Erythroblast (primary cell): ENCODE measurements at regions not wholly inside any gene's neighbourhood (a gene's known extent, or its start where the extent isn't known, plus 50 kb on each side); places are given as distances from the start of the nearest gene placed in this dataset.
"Not testable (repeated sequence)": the region's sequence is repeated elsewhere in the genome, so short reads cannot be mapped to it uniquely, and the experiment has no call there.

Experiments used
- DNase-seq, 2 experiments: peaks; one replicate each; lab custom pipeline; 2025; lab: John Stamatoyannopoulos, UW
- GATA1 ChIP-seq: IDR thresholded peaks from 2 replicates; pipeline ENCODE4 v1.6.1; 2011; ENCODE audit warnings: low read depth, mild to moderate bottlenecking, control low read depth, low read length, moderate library complexity
- POLR2A ChIP-seq: IDR thresholded peaks from 2 replicates; pipeline ENCODE4 v1.6.1; 2011; ENCODE audit warnings: mild to moderate bottlenecking, low read length

DNA sequence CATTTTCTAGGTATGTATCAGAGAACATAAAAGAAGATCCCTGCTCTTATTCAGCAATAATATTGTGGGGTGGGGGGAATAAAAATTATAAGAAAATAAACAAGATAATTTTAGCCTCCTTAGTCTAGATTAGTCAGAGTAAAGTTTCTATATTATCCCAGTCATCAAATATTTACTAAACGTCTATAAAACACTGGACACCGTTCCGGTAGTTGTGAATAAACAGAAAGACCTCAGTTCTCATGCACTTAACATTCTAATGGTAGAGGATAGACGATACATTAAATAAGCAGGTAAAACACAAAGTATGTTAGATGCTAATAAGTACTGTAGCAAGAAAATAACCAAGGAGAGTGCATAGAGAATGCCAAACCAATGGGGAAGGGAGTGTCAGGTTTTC is 425.0 kb downstream of the GBE1 start:
- no peak for DNase-seq
- TF ChIP-seq POLR2A (no peak), GATA1 (no peak)

GRCh38 chr3:81329835-81330234 is 431.6 kb downstream of the GBE1 start:
- DNase-seq = not testable (repeated sequence)

DNA sequence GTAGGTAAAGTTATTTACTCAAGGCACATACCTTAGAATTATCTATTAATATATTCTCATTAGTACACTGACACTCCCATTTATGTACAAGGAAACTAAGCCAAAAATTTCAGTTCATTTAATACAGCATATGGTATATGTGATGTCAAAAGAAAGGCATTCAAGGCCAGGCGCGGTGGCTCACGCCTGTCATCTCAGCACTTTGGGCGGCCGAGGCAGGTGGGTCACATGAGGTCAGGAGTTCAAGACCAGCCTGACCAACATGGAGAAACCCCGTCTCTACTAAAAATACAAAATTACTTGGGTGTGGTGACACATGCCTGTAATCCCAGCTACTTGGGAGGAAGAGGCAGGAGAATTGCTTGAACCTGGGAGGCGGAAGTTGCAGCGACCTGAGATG is 435.2 kb downstream of the GBE1 start:
- no peak for DNase-seq
- no peak for TF ChIP-seq POLR2A
- TF ChIP-seq GATA1 = no peak

DNA sequence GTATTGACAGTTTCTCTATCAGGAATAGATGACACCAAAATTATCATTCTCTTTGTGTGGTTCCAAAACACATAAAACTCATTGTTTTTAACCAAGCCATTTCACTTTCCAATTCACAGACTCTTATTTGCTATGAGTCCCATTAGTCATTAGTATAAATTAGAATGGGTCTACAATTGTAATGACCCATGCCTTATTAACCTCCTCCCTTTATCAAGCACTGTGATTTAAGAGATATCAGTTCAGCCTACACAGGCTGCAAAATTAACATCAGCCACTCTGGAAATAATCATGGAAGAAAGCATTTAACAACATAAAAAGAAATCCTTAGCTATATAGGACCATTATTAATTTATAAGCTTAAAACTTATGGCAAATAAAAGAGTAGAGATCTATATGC is 440.6 kb downstream of the GBE1 start:
- no peak for DNase-seq
- no peak for TF ChIP-seq GATA1
- no peak for TF ChIP-seq POLR2A

- TF ChIP-seq POLR2A (no peak), GATA1 (no peak)
- no peak for DNase-seq
These were observed 446.4 kb downstream of the GBE1 start for GRCh38 chr3:81315030-81315429.

DNA sequence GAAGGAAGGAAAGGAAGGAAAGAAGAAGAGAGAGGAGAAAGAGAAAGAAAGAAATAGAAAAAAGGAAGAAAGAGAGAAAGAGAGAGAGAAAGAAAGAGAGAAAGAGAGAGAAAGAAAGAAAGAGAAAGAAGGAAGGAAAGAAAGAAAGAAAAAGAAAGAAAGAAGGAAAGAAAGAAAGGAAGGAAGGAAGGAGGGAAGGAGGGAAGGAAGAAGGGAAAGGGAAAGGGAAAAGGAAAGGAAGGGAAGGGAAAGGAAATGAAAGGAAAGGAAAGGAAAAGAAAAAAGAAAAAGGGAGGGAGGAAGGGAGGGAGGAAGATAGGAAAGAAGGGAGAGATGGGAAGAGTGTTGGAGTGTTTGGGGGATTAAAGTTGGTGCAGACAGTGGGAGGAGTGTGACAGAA is 450.1 kb downstream of the GBE1 start:
- TF ChIP-seq POLR2A (no peak), GATA1 (no peak)
- DNase-seq = no peak

DNA sequence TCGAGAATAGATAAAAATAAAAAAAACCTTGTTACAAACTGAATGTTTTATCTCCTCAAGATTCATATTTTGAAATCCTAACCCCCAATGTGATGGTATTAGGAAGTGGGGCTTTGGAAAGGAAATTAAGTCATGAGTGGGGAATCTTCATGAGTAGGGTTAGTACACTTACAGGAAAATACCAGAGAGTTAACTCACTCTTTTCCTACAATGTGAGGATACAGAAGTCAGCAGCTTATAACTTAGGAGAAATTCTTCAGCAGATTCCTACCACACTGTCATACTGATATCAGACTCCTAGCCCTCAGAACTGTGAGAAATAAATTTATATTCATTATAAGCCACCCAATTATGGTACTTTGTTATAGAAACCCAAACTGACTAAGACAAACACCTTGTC is 453.1 kb downstream of the GBE1 start:
- TF ChIP-seq GATA1 (no peak), POLR2A (no peak)
- DNase-seq = no peak

GRCh38 chr3:81307221-81307620 is 454.2 kb downstream of the GBE1 start:
- TF ChIP-seq GATA1 = no peak
- no peak for TF ChIP-seq POLR2A
- DNase-seq = no peak

- DNase-seq = no peak
- TF ChIP-seq GATA1 = no peak
- TF ChIP-seq POLR2A = no peak
These were observed 458.1 kb downstream of the GBE1 start for GRCh38 chr3:81303321-81303720.

DNA sequence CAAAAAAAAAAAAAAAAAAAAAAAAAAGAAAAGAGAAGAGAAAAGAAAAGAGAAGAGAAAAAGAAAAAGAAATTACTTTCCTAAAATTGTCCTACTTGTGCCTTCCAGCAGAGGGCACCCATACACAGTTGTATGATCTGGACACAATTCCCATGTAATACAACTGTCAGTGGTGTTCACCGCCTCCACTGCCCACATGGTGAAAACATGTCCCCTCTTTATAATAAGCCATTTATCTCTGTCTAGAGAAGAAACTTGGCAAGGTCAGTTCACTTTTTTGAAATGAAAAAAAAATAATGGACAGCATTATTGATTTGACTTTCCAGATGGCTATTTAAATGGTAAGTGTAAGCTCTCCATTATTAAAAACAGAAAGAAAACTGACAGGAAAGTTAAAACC is 459.4 kb downstream of the GBE1 start:
- peak; percentile 37 to 61 for DNase-seq
- TF ChIP-seq GATA1 (no peak), POLR2A (no peak)

GRCh38 chr3:81301230-81301629 is 460.2 kb downstream of the GBE1 start:
- TF ChIP-seq POLR2A (no peak), GATA1 (no peak)
- DNase-seq = no peak

- no peak for TF ChIP-seq GATA1
- no peak for TF ChIP-seq POLR2A
- DNase-seq = no peak
These were observed 461.0 kb downstream of the GBE1 start for GRCh38 chr3:81300324-81300927.

GRCh38 chr3:81299481-81299880 is 462.0 kb downstream of the GBE1 start:
- TF ChIP-seq POLR2A = no peak
- no peak for TF ChIP-seq GATA1
- DNase-seq = no peak

GRCh38 chr3:81295906-81296577 is 465.4 kb downstream of the GBE1 start:
- DNase-seq = no peak
- TF ChIP-seq POLR2A (no peak), GATA1 (no peak)

DNA sequence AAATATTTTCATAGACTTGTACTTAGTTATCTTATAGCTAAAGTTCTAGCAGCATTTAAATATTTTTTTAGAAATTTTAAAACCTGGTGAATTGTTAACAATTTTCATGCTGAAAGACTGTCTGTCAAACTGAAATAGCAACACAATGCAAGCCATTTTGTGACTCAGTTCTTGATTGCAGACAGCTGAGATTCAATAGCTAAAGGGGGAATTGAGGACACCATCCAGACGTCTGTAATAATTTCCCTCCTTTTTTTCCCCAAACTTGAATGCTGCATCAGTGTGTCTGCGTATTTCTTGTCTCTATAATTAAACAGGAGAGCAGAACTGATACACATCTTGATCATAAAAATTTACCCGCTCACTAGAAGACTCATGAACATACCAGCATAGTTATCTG is 468.3 kb downstream of the GBE1 start:
- no peak for DNase-seq
- TF ChIP-seq POLR2A = no peak
- no peak for TF ChIP-seq GATA1
